ENCODE measurements at regions not wholly inside any gene's neighbourhood (a gene's known extent, or its start where the extent isn't known, plus 50 kb on each side); places are given as distances from the start of the nearest gene placed in this dataset.

- intact Hi-C loops (cut with DNase I) = no loop called here
Observed at GRCh38 chr2:129070663-129071062, 752.0 kb upstream of the HS6ST1 start.

GRCh38 chr2:129071531-129071930 is 752.9 kb upstream of the HS6ST1 start:
- Histone ChIP-seq H3K36me3 (no peaks in the 10 kb centered on the region), H3K9me3 (no peaks in the 10 kb centered on the region), H3K4me3 (no peak overlapping the region), H3K27ac (no peak overlapping the region), H3K27me3 (no peaks in the 10 kb centered on the region), H3K4me1 (ENCODE audit: insufficient read depth) (no peaks in the 10 kb centered on the region)
- no peak for DNase-seq
- WGBS, 3 donors = 87 to 93% (median 91%) methylated on average over 6 of the region's 6 CpGs
- no peak for TF ChIP-seq CTCF (IDR thresholded peaks at IDR 0.05)
- TF ChIP-seq POLR2A (IDR thresholded peaks at IDR 0.05) = no peak
- no peak for TF ChIP-seq EP300 (IDR thresholded peaks at IDR 0.05)
- intact Hi-C loops (cut with DNase I) = no loop called here

More at GRCh38 chr2:129070663-129071062, 752.0 kb upstream of the HS6ST1 start:
- Histone ChIP-seq H3K9me3 (no peaks in the 10 kb centered on the region), H3K27me3 (no peaks in the 10 kb centered on the region), H3K36me3 (no peaks in the 10 kb centered on the region), H3K4me3 (no peak overlapping the region), H3K27ac (no peak overlapping the region), H3K4me1 (ENCODE audit: insufficient read depth) (no peaks in the 10 kb centered on the region)
- TF ChIP-seq POLR2A (IDR thresholded peaks at IDR 0.05) (no peak), CTCF (IDR thresholded peaks at IDR 0.05) (no peak), EP300 (IDR thresholded peaks at IDR 0.05) (no peak)
- WGBS, 3 donors = 76 to 77% (median 77%) methylated on average over 3 of the region's 3 CpGs
- DNase-seq = no peak

- Histone ChIP-seq H3K36me3 (no peaks in the 10 kb centered on the region), H3K4me3 (no peak overlapping the region), H3K4me1 (ENCODE audit: insufficient read depth) (no peaks in the 10 kb centered on the region), H3K27ac (no peak overlapping the region), H3K27me3 (no peaks in the 10 kb centered on the region), H3K9me3 (no peaks in the 10 kb centered on the region)
- WGBS, 3 donors = 84 to 90% (median 86%) methylated on average over 3 of the region's 3 CpGs
- TF ChIP-seq CTCF (IDR thresholded peaks at IDR 0.05) = no peak
- no peak for TF ChIP-seq EP300 (IDR thresholded peaks at IDR 0.05)
- TF ChIP-seq POLR2A (IDR thresholded peaks at IDR 0.05) = no peak
- no peak for DNase-seq
- intact Hi-C loops (cut with DNase I) = no loop called here
Observed at GRCh38 chr2:129074298-129074920, 755.7 kb upstream of the HS6ST1 start.

- Histone ChIP-seq H3K27me3 (no peaks in the 10 kb centered on the region), H3K27ac (no peak overlapping the region), H3K4me1 (ENCODE audit: insufficient read depth) (peaks cover 1% of the 10 kb centered on the region), H3K36me3 (no peaks in the 10 kb centered on the region), H3K4me3 (no peak overlapping the region), H3K9me3 (no peaks in the 10 kb centered on the region)
- DNase-seq = no peak
- intact Hi-C loops (cut with DNase I) = no loop called here
- TF ChIP-seq POLR2A (IDR thresholded peaks at IDR 0.05) (no peak), EP300 (IDR thresholded peaks at IDR 0.05) (no peak), CTCF (IDR thresholded peaks at IDR 0.05) (no peak)
- 86 to 91% (median 86%) methylated on average over 3 of the region's 3 CpGs for WGBS, 3 donors
Observed at GRCh38 chr2:129078548-129078947, 759.9 kb upstream of the HS6ST1 start.

Measured in ovary (tissue), 7 donors.